Dermis microvascular lymphatic vessel endothelial cell (primary cell): ENCODE measurements at regions not wholly inside any gene's neighbourhood (a gene's known extent, or its start where the extent isn't known, plus 50 kb on each side); places are given as distances from the start of the nearest gene placed in this dataset.
A peak's percentile ranks its signal among the peaks of the same experiment; 100 is the strongest.

Experiments used
- DNase-seq, 2 donors: peaks; one replicate each; pipeline versions ENCODE4 v3.0.0 to v3.0.0-alpha.2; 2010; ENCODE audit warnings: low read depth in 2 of 2

GRCh38 chr5:67286006-67286405 lies 89.4 kb upstream of the CD180 start:
- DNase-seq: peak; percentile 33 to 60

DNA sequence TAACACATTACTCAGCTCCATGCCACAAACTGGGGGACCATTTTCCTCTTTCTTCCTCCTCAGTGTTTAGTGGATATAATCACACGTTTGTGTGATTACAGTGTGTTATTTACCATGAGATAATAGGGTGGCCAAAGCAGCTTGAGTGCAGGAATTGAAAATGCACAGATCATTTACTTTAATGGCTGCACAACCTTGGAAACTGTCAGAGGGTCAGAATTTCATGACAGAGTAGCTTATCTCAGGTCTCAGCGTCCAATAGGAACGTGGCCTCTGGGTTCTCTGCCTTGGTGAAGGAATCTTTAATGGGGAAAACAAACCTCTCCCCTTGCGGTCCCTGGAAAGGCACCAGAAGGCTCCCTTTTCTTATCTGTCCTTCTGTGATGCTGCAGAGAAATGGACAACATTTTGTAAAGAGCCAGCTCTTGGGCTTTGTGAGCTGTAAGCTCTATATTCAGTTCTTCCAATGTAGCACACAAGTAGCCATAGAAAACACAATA lies 87.4 kb upstream of the CD180 start:
- DNase-seq: no peak

- no peak for DNase-seq
Observed at GRCh38 chr5:67283275-67283987, 86.8 kb upstream of the CD180 start.

DNA sequence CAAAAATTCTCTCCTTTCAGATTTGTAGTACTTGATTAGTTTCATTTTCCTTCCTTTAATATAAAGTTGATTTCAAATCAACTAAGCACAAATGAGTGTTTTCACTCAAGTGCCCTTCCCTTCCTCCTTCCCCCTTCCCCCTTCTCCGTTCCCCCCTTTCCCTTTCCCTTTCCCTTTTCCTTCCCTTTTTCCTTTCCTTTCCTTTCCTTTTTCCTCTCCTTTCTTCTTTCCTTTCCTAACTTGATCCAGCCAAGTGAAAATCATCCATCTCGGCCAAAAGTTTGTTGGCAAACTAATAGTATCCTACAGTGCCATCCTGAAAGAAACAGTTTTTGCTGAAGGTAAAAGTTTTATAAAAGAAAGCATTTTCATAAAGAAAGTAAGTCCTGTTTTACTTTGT lies 85.3 kb upstream of the CD180 start:
- DNase-seq: no peak

- no peak for DNase-seq
Observed at GRCh38 chr5:67273689-67274356, 77.2 kb upstream of the CD180 start.

- DNase-seq: no peak
Observed at GRCh38 chr5:67272453-67273130, 76.0 kb upstream of the CD180 start.

- peak; percentile 53 to 79 for DNase-seq
Observed at GRCh38 chr5:67268231-67269021, 71.8 kb upstream of the CD180 start.

DNA sequence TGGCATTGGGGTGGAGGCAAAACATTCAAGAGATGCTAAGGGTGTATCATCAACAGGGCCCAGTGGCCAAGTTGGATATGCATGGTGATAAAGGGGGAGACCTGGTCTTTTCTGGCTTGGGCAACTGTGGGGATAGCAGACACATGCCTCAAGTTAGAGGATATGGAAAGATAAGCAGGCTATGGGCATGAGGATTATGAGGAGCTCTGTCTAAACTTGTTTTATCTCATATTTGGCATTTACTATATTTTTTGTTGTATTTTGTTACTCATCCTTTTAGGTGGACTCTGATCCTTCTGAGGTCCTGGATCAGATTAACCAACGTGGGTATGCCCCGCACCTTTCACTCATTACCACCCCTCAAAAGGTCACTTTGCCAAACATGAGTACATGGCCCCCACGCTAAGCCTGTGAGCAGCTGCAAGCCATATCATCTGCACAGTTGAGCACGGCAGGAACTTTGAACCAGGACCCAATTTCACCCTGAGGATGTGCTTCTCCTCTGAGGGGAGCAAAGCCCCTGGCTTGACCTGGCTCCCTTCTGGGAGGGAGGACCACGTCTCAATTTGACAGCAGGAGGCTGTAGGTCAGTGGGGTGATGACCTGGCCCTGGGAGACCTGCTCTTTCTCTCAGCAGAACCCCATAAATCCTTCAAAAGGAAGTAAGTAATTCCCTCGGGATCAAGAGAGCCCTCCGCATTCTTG lies 71.1 kb upstream of the CD180 start:
- no peak for DNase-seq

DNA sequence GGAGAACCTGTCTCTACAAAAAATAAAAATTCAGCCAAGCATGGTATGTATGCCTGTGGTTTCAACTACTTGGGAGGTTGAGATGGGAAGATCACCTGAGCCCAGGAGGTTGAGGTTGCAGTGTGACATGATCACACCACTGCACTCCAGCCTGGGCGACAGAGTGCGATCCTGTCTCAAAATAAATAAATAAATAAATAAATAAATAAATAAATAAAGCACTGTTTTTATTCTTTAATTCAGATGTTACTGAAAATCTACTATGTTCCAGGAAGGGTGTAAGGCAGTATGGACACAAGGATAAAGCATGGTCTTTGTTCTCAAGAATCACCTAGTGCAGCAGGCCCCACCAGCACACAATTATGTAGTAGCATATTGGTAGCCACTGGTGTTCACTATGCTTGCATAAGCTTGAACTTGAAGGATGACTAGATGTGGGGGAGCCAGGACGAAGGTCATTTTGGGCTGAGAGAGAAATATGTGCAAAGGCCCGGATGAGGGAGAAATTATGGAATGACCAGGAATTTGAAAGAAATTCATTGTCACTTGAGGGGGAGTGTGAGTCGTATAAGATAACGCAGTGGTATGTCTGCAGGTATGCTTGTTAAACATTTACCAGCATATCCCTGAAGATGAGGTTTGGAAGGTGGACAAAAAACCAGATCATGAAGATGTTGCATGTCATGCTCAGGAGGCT lies 70.2 kb upstream of the CD180 start:
- no peak for DNase-seq

GRCh38 chr5:67265951-67266350 lies 69.4 kb upstream of the CD180 start:
- DNase-seq: no peak

- no peak for DNase-seq
Observed at GRCh38 chr5:67263656-67264408, 67.2 kb upstream of the CD180 start.

GRCh38 chr5:67262956-67263355 lies 66.4 kb upstream of the CD180 start:
- DNase-seq: no peak

DNA sequence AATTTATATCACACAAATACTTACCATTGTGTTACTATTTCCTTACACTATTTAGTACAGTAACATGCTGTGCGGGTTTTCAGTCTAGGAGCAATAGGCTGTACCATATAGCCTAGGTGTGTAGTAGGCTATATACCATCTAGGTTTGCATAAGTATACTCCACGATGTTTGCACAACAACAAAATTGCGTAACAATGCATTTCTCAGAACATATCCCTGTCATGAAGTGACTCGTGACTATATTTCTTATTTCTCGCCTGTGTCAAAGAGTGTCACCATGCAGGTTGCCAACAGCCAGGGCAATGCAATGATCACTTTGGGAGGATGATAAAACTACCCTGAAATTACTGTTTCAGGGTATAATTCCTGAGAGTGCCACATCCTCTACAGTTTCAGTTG lies 65.6 kb upstream of the CD180 start:
- DNase-seq: no peak

DNA sequence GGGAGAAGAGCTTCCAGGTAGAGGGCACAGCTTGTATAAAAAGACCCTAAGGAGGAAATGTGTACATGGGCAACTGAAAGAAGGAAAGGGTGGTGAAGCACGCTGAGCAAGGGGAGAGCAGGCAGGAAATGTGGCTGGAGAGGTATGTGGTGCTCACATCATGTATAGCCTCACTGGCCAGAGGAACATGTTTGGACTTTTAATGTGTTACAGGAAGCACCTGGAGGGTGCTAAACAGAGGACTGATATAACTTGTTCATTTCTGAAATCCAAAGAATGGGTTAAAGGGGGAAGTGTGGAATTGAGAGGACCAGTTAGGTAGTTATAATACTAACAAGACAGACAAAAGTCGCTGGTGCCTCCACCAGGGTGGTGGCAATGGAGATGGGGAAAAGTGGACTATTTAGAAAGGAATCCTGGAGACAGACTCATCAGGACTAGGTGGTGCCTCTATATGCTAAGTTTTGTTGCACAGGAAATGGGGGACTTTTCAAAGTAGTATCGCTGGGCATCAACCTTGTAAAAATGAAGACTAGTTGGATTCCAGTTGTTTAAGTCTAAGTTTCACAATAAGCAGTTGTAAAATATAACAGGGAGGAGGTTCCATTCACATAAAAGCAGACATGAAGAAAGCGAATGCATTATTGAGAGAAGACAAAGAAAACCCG lies 63.1 kb upstream of the CD180 start:
- DNase-seq: no peak

- DNase-seq: no peak
Observed at GRCh38 chr5:67257500-67257899, 60.9 kb upstream of the CD180 start.

GRCh38 chr5:67257077-67257476 lies 60.5 kb upstream of the CD180 start:
- no peak for DNase-seq

- DNase-seq: peak in 1 of 2 donors; percentile 28
Observed at GRCh38 chr5:67255881-67256280, 59.3 kb upstream of the CD180 start.

DNA sequence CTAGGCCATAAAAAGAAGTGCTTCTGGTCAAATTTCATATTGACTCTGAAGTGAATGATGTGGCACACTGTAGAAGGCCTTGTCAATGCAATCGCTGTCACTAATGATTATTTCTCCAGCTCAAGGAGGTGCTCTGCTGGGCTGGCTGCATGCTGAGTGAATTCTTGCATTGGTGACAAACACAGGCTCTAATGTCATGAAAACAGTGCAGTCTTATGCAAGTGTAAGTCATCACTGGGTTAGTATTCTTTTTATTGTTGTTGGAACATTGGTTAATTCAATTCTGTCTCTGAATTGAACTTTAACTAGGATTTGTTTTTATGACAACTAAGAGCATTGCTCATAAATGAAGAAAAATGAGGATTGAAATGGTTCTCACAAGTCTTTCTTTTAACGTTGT lies 57.3 kb upstream of the CD180 start:
- DNase-seq: no peak

GRCh38 chr5:67249590-67249895 lies 52.9 kb upstream of the CD180 start:
- DNase-seq: no peak
